ENCODE measurements at regions not wholly inside any gene's neighbourhood (a gene's known extent, or its start where the extent isn't known, plus 50 kb on each side); places are given as distances from the start of the nearest gene placed in this dataset.
"Not testable (repeated sequence)": the region's sequence is repeated elsewhere in the genome, so short reads cannot be mapped to it uniquely, and the experiment has no call there.

GRCh38 chr14:105705512-105705861 lies 179.1 kb downstream of the TMEM121 start:
- H3K27ac Mint-ChIP-seq (ENCODE audit: unreplicated experiment); FAIRE-seq; H3K4me3 Mint-ChIP-seq (ENCODE audit: unreplicated experiment); H3K9ac ChIP-seq (ENCODE audit: low read length); H3K79me2 ChIP-seq (ENCODE audit: insufficient read depth, low read length); H3K4me3 ChIP-seq (ENCODE audit: insufficient read depth, low read depth, low read length); DNase-seq (ENCODE audit: low read depth); H3K4me1 Mint-ChIP-seq (ENCODE audit: low read depth, unreplicated experiment); H3K36me3 ChIP-seq (ENCODE audit: insufficient read depth, low read length); H3K36me3 Mint-ChIP-seq (ENCODE audit: low read depth, unreplicated experiment); H3K27me3 ChIP-seq (ENCODE audit: insufficient read depth, low read length); H2AFZ ChIP-seq (ENCODE audit: low read depth, low read length); H3K9me3 ChIP-seq (ENCODE audit: insufficient read depth, low read depth, low read length); H3K27ac ChIP-seq (ENCODE audit: low read depth, low read length); H3K27me3 Mint-ChIP-seq (ENCODE audit: low read depth, unreplicated experiment); H4K20me1 ChIP-seq (ENCODE audit: insufficient read depth, low read length); H3K4me2 ChIP-seq (ENCODE audit: low read length); H3K4me1 ChIP-seq (ENCODE audit: insufficient read depth, low read length): not testable (repeated sequence)
- peaks cover 22% of the 10 kb centered on the region for H3K9me3 Mint-ChIP-seq (ENCODE audit: unreplicated experiment)

DNA sequence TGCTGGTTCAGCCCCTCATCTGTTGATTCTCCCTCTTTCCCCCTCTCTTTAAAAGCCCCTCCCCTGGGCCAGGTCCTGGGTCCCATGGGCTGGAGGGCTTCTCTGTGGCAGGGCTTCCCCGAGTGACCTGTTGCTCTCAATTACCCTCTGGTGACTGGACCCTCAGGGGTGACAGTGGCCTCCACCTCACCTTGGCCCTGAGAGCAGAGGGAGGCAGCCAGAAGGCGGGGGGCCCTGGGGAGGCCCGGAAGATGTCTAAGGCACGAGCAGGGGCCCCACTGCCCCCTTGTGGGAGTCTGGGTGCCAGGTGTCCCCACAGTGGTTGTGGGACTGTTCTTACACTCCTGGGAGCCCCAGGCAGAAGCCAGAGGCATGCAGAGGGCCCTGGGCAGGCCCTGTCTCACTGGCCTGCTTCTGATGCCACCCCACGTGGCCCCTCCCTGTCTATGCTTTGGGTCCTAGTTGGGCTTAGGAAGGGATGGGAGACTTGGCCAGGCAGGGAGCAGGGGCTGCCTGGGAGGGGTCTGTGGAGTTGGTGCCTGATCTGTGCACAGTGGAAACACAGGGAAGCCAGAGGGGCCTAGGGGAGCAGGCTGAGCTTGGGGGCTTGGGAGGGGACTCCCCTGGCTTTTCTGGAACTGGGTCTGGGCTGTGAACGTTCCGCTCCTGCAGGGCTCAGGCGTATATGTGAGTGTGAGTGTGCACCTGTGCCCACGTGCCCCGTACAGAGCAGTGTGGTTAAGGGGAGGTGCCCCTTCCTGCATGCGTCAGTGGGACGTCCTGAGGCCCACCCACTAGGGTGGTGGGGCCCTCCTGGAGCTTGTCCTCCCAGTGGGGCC lies 179.7 kb downstream of the TMEM121 start:
- H3K4me1 Mint-ChIP-seq (ENCODE audit: low read depth, unreplicated experiment); H4K20me1 ChIP-seq (ENCODE audit: insufficient read depth, low read length); H3K4me3 ChIP-seq (ENCODE audit: insufficient read depth, low read depth, low read length); H3K36me3 Mint-ChIP-seq (ENCODE audit: low read depth, unreplicated experiment); H2AFZ ChIP-seq (ENCODE audit: low read depth, low read length); H3K4me1 ChIP-seq (ENCODE audit: insufficient read depth, low read length); H3K9ac ChIP-seq (ENCODE audit: low read length); H3K27me3 ChIP-seq (ENCODE audit: insufficient read depth, low read length); H3K79me2 ChIP-seq (ENCODE audit: insufficient read depth, low read length); DNase-seq (ENCODE audit: low read depth); H3K36me3 ChIP-seq (ENCODE audit: insufficient read depth, low read length); H3K27ac Mint-ChIP-seq (ENCODE audit: unreplicated experiment); H3K4me2 ChIP-seq (ENCODE audit: low read length); H3K27ac ChIP-seq (ENCODE audit: low read depth, low read length); FAIRE-seq; H3K4me3 Mint-ChIP-seq (ENCODE audit: unreplicated experiment); H3K9me3 ChIP-seq (ENCODE audit: insufficient read depth, low read depth, low read length); H3K27me3 Mint-ChIP-seq (ENCODE audit: low read depth, unreplicated experiment): not testable (repeated sequence)
- peaks cover 20% of the 10 kb centered on the region for H3K9me3 Mint-ChIP-seq (ENCODE audit: unreplicated experiment)

DNA sequence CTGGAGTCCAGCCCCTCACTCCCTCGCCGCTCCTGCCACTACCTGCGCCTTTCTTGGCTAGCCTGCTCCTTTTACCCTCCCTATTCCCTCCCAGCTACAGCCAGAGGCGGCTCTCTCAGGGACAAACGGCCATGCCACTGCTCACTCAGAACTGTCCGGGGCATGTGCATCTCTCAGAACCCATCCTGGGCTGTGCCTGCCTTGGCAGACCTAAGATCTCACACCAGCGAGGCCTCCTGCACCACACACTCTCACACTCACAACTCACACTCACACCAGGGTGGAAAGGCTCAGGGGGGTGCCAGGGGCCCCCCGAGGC lies 180.3 kb downstream of the TMEM121 start:
- not testable (repeated sequence) for DNase-seq (ENCODE audit: low read depth); H3K36me3 Mint-ChIP-seq (ENCODE audit: low read depth, unreplicated experiment); H3K4me1 ChIP-seq (ENCODE audit: insufficient read depth, low read length); H3K4me1 Mint-ChIP-seq (ENCODE audit: low read depth, unreplicated experiment); H4K20me1 ChIP-seq (ENCODE audit: insufficient read depth, low read length); H3K36me3 ChIP-seq (ENCODE audit: insufficient read depth, low read length); H3K9ac ChIP-seq (ENCODE audit: low read length); H3K27ac ChIP-seq (ENCODE audit: low read depth, low read length); H3K27ac Mint-ChIP-seq (ENCODE audit: unreplicated experiment); H3K9me3 ChIP-seq (ENCODE audit: insufficient read depth, low read depth, low read length); H3K27me3 ChIP-seq (ENCODE audit: insufficient read depth, low read length); H3K4me3 ChIP-seq (ENCODE audit: insufficient read depth, low read depth, low read length); H3K4me3 Mint-ChIP-seq (ENCODE audit: unreplicated experiment); H2AFZ ChIP-seq (ENCODE audit: low read depth, low read length); H3K79me2 ChIP-seq (ENCODE audit: insufficient read depth, low read length); H3K27me3 Mint-ChIP-seq (ENCODE audit: low read depth, unreplicated experiment); FAIRE-seq; H3K4me2 ChIP-seq (ENCODE audit: low read length)
- H3K9me3 Mint-ChIP-seq (ENCODE audit: unreplicated experiment): peaks cover 16% of the 10 kb centered on the region

DNA sequence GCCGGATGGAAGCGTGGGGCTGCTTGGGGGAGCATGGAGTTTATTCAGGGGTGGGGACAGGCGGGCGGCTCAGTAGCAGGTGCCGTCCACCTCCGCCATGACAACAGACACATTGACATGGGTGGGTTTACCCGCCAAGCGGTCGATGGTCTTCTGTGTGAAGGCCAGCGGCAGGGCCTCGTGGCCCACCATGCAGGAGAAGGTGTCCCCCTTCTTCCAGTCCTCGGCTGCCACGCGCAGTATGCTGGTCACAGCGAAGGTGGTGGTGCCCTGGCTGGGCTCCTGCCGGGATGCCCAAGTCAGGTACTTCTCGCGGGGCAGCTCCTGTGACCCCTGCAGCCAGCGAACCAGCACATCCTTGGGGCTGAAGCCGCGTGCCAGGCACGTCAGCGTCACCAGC lies 180.7 kb downstream of the TMEM121 start:
- not testable (repeated sequence) for H3K36me3 ChIP-seq (ENCODE audit: insufficient read depth, low read length); DNase-seq (ENCODE audit: low read depth); H3K4me2 ChIP-seq (ENCODE audit: low read length)

GRCh38 chr14:105707723-105708151 lies 181.4 kb downstream of the TMEM121 start:
- H3K27me3 Mint-ChIP-seq (ENCODE audit: low read depth, unreplicated experiment); H3K4me1 Mint-ChIP-seq (ENCODE audit: low read depth, unreplicated experiment); H3K36me3 ChIP-seq (ENCODE audit: insufficient read depth, low read length); H3K4me3 ChIP-seq (ENCODE audit: insufficient read depth, low read depth, low read length); H3K9me3 Mint-ChIP-seq (ENCODE audit: unreplicated experiment); FAIRE-seq; H2AFZ ChIP-seq (ENCODE audit: low read depth, low read length); H3K27ac ChIP-seq (ENCODE audit: low read depth, low read length); H3K9ac ChIP-seq (ENCODE audit: low read length); H3K36me3 Mint-ChIP-seq (ENCODE audit: low read depth, unreplicated experiment); H3K4me2 ChIP-seq (ENCODE audit: low read length); H3K4me3 Mint-ChIP-seq (ENCODE audit: unreplicated experiment); H3K27ac Mint-ChIP-seq (ENCODE audit: unreplicated experiment); H4K20me1 ChIP-seq (ENCODE audit: insufficient read depth, low read length); H3K4me1 ChIP-seq (ENCODE audit: insufficient read depth, low read length); H3K27me3 ChIP-seq (ENCODE audit: insufficient read depth, low read length); DNase-seq (ENCODE audit: low read depth); H3K9me3 ChIP-seq (ENCODE audit: insufficient read depth, low read depth, low read length); H3K79me2 ChIP-seq (ENCODE audit: insufficient read depth, low read length): not testable (repeated sequence)

More for the DNA sequence above, 180.7 kb downstream of the TMEM121 start:
- H4K20me1 ChIP-seq (ENCODE audit: insufficient read depth, low read length); H3K79me2 ChIP-seq (ENCODE audit: insufficient read depth, low read length); H3K27ac Mint-ChIP-seq (ENCODE audit: unreplicated experiment); H3K27me3 Mint-ChIP-seq (ENCODE audit: low read depth, unreplicated experiment); H3K27ac ChIP-seq (ENCODE audit: low read depth, low read length); H3K36me3 Mint-ChIP-seq (ENCODE audit: low read depth, unreplicated experiment); H3K9me3 ChIP-seq (ENCODE audit: insufficient read depth, low read depth, low read length); H3K4me3 Mint-ChIP-seq (ENCODE audit: unreplicated experiment); FAIRE-seq; H3K4me1 Mint-ChIP-seq (ENCODE audit: low read depth, unreplicated experiment); H3K4me1 ChIP-seq (ENCODE audit: insufficient read depth, low read length); H3K4me3 ChIP-seq (ENCODE audit: insufficient read depth, low read depth, low read length); H3K27me3 ChIP-seq (ENCODE audit: insufficient read depth, low read length); H3K9ac ChIP-seq (ENCODE audit: low read length); H2AFZ ChIP-seq (ENCODE audit: low read depth, low read length): not testable (repeated sequence)
- H3K9me3 Mint-ChIP-seq (ENCODE audit: unreplicated experiment): peaks cover 14% of the 10 kb centered on the region

- not testable (repeated sequence) for H3K9me3 ChIP-seq (ENCODE audit: insufficient read depth, low read depth, low read length); H3K79me2 ChIP-seq (ENCODE audit: insufficient read depth, low read length); H3K27me3 Mint-ChIP-seq (ENCODE audit: low read depth, unreplicated experiment); H3K4me1 ChIP-seq (ENCODE audit: insufficient read depth, low read length); FAIRE-seq; H3K4me2 ChIP-seq (ENCODE audit: low read length); H3K36me3 Mint-ChIP-seq (ENCODE audit: low read depth, unreplicated experiment); H3K36me3 ChIP-seq (ENCODE audit: insufficient read depth, low read length); H3K27ac ChIP-seq (ENCODE audit: low read depth, low read length); H3K27me3 ChIP-seq (ENCODE audit: insufficient read depth, low read length); DNase-seq (ENCODE audit: low read depth); H4K20me1 ChIP-seq (ENCODE audit: insufficient read depth, low read length); H3K4me1 Mint-ChIP-seq (ENCODE audit: low read depth, unreplicated experiment); H2AFZ ChIP-seq (ENCODE audit: low read depth, low read length); H3K9me3 Mint-ChIP-seq (ENCODE audit: unreplicated experiment); H3K9ac ChIP-seq (ENCODE audit: low read length); H3K4me3 Mint-ChIP-seq (ENCODE audit: unreplicated experiment); H3K27ac Mint-ChIP-seq (ENCODE audit: unreplicated experiment); H3K4me3 ChIP-seq (ENCODE audit: insufficient read depth, low read depth, low read length)
Observed at GRCh38 chr14:105708251-105709134, 182.1 kb downstream of the TMEM121 start.
